Neural progenitor cell (in vitro differentiated cells): ENCODE measurements at regions not wholly inside any gene's neighbourhood (a gene's known extent, or its start where the extent isn't known, plus 50 kb on each side); places are given as distances from the start of the nearest gene placed in this dataset.
A peak's percentile ranks its signal among the peaks of the same experiment; 100 is the strongest.

Source experiments
- DNase-seq: peaks from one replicate; pipeline ENCODE4 v3.0.0-alpha.2; 2016; ENCODE audit warnings: low spot score
- H2AFZ ChIP-seq: fragments of 200-600 bp; sonication (generic); replicated peaks from 2 replicates; pipeline ENCODE4 v1.6.1; 2016; ENCODE audit warnings: antibody characterized with exemption
- H3F3A ChIP-seq: fragments of 200-600 bp; sonication (generic); 2 replicates; pipeline ENCODE4 v1.6.1; 2016; ENCODE audit warnings: antibody characterized with exemption, low read depth
- H3K27ac ChIP-seq: fragments of 200-600 bp; sonication (generic); 2 replicates; pipeline ENCODE4 v1.5.1; 2016; ENCODE audit warnings: mild to moderate bottlenecking
- H3K27me3 ChIP-seq: fragments of 200-600 bp; sonication (generic); 2 replicates; pipeline ENCODE4 v1.6.1; 2016; ENCODE audit warnings: mild to moderate bottlenecking, moderate library complexity
- H3K36me3 ChIP-seq: fragments of 200-600 bp; sonication (generic); 2 replicates; pipeline ENCODE4 v1.5.1; 2016
- H3K4me1 ChIP-seq: fragments of 200-600 bp; sonication (generic); 2 replicates; pipeline ENCODE4 v1.6.1; 2016; ENCODE audit warnings: mixed run types
- H3K4me2 ChIP-seq: fragments of 200-600 bp; sonication (generic); 2 replicates; pipeline ENCODE4 v1.6.1; 2016
- H3K4me3 ChIP-seq: fragments of 200-600 bp; sonication (generic); 2 replicates; pipeline ENCODE4 v1.5.1; 2016
- H3K79me2 ChIP-seq: fragments of 200-600 bp; sonication (generic); 2 replicates; pipeline ENCODE4 v1.6.1; 2016; ENCODE audit warnings: low read depth
- H3K9ac ChIP-seq: fragments of 200-600 bp; sonication (generic); 2 replicates; pipeline ENCODE4 v1.6.1; 2016
- H3K9me3 ChIP-seq: fragments of 200-600 bp; sonication (generic); 2 replicates; pipeline ENCODE4 v1.5.1; 2016; ENCODE audit warnings: low read depth
- H4K20me1 ChIP-seq: fragments of 200-600 bp; sonication (generic); 2 replicates; pipeline ENCODE4 v1.6.1; 2016; ENCODE audit warnings: low read depth
- H3K27ac Mint-ChIP-seq: 3 replicates; pipeline ENCODE4 v1.8.0; 2021; ENCODE audit warnings: mixed read lengths
- H3K27me3 Mint-ChIP-seq: 2 replicates; pipeline ENCODE4 v1.8.0; 2022; ENCODE audit warnings: low read depth, mild to moderate bottlenecking, inconsistent platforms, moderate library complexity, mixed read lengths; ENCODE audit not compliant: insufficient read depth
- H3K36me3 Mint-ChIP-seq: 3 replicates; pipeline ENCODE4 v1.8.0; 2021; ENCODE audit warnings: mixed read lengths
- H3K4me1 Mint-ChIP-seq: 3 replicates; pipeline ENCODE4 v1.8.0; 2021; ENCODE audit warnings: mixed read lengths
- H3K4me3 Mint-ChIP-seq: 3 replicates; pipeline ENCODE4 v1.8.0; 2021; ENCODE audit warnings: mild to moderate bottlenecking, moderate library complexity, mixed read lengths
- H3K9me3 Mint-ChIP-seq: 3 replicates; pipeline ENCODE4 v1.8.0; 2020; ENCODE audit warnings: mixed read lengths
- CTCF ChIP-seq: fragments of 200-600 bp; sonication (generic); IDR thresholded peaks from 2 replicates; pipeline ENCODE4 v1.5.1; 2017; ENCODE audit warnings: antibody characterized with exemption, mild to moderate bottlenecking
- EZH2 ChIP-seq: fragments of 200-600 bp; sonication (generic); IDR thresholded peaks from 2 replicates; pipeline ENCODE4 v1.6.1; 2017; ENCODE audit warnings: antibody characterized with exemption, mild to moderate bottlenecking, moderate library complexity
- EZH2phosphoT487 ChIP-seq: fragments of 200-600 bp; sonication (generic); IDR thresholded peaks from 2 replicates; pipeline ENCODE4 v1.6.1; 2017; ENCODE audit warnings: antibody characterized with exemption

GRCh38 chr4:90069151-90069550 is 58.0 kb upstream of the CCSER1 start:
- H3K27ac Mint-ChIP-seq = no peak overlapping the region
- no peak overlapping the region for H3K4me2 ChIP-seq

GRCh38 chr4:90071289-90072235 is 55.6 kb upstream of the CCSER1 start:
- Mint-ChIP-seq H3K27ac (no peak overlapping the region), H3K4me3 (no peak overlapping the region), H3K27me3 (peaks cover 7% of the 10 kb centered on the region), H3K9me3 (no peaks in the 10 kb centered on the region), H3K4me1 (peaks cover 24% of the 10 kb centered on the region), H3K36me3 (peaks cover 2% of the 10 kb centered on the region)
- Histone ChIP-seq H3F3A (no peaks in the 10 kb centered on the region), H4K20me1 (no peaks in the 10 kb centered on the region), H3K79me2 (no peaks in the 10 kb centered on the region), H3K9me3 (no peaks in the 10 kb centered on the region), H3K9ac (no peak overlapping the region), H3K27ac (no peak overlapping the region), H3K27me3 (no peaks in the 10 kb centered on the region), H3K36me3 (no peaks in the 10 kb centered on the region), H3K4me2 (no peak overlapping the region), H3K4me3 (no peak overlapping the region), H3K4me1 (peaks cover 10% of the 10 kb centered on the region), H2AFZ (no peak overlapping the region)
- no peak for DNase-seq
- no peak for TF ChIP-seq CTCF
- TF ChIP-seq EZH2phosphoT487 = no peak
- no peak for TF ChIP-seq EZH2

More at GRCh38 chr4:90069151-90069550, 58.0 kb upstream of the CCSER1 start:
- H3K27ac ChIP-seq = no peak overlapping the region
- no peak overlapping the region for H2AFZ ChIP-seq
- Mint-ChIP-seq H3K4me3 (no peak overlapping the region), H3K36me3 (peaks cover 2% of the 10 kb centered on the region), H3K27me3 (no peaks in the 10 kb centered on the region), H3K9me3 (no peaks in the 10 kb centered on the region), H3K4me1 (peaks cover 13% of the 10 kb centered on the region)
- H3K27me3 ChIP-seq = no peaks in the 10 kb centered on the region
- H3K4me3 ChIP-seq = no peak overlapping the region
- no peak for DNase-seq
- peaks cover 6% of the 10 kb centered on the region for H3K4me1 ChIP-seq
- H3K9ac ChIP-seq = no peak overlapping the region
- no peaks in the 10 kb centered on the region for H3K36me3 ChIP-seq
- H3K9me3 ChIP-seq = no peaks in the 10 kb centered on the region
- H4K20me1 ChIP-seq = no peaks in the 10 kb centered on the region
- no peaks in the 10 kb centered on the region for H3K79me2 ChIP-seq
- TF ChIP-seq CTCF (no peak), EZH2phosphoT487 (no peak), EZH2 (no peak)
- H3F3A ChIP-seq = no peaks in the 10 kb centered on the region

- no peaks in the 10 kb centered on the region for H3K9me3 ChIP-seq
- Mint-ChIP-seq H3K9me3 (no peaks in the 10 kb centered on the region), H3K27me3 (peaks cover 10% of the 10 kb centered on the region), H3K4me1 (peaks cover 32% of the 10 kb centered on the region), H3K4me3 (no peak overlapping the region), H3K27ac (no peak overlapping the region), H3K36me3 (no peaks in the 10 kb centered on the region)
- H3K4me1 ChIP-seq = peaks cover 19% of the 10 kb centered on the region
- DNase-seq = peak; percentile 56
- H3K27me3 ChIP-seq = no peaks in the 10 kb centered on the region
- H2AFZ ChIP-seq = no peak overlapping the region
- no peak overlapping the region for H3K4me2 ChIP-seq
- H4K20me1 ChIP-seq = no peaks in the 10 kb centered on the region
- peak; percentile 71 for TF ChIP-seq EZH2phosphoT487
- TF ChIP-seq CTCF = no peak
- TF ChIP-seq EZH2 = no peak
- H3K9ac ChIP-seq = no peak overlapping the region
- no peak overlapping the region for H3K27ac ChIP-seq
- H3K4me3 ChIP-seq = no peak overlapping the region
- H3K79me2 ChIP-seq = no peaks in the 10 kb centered on the region
- no peaks in the 10 kb centered on the region for H3F3A ChIP-seq
- H3K36me3 ChIP-seq = no peaks in the 10 kb centered on the region
Measured at GRCh38 chr4:90074322-90074886, 52.8 kb upstream of the CCSER1 start.
